ENCODE measurements at regions not wholly inside any gene's neighbourhood (a gene's known extent, or its start where the extent isn't known, plus 50 kb on each side); places are given as distances from the start of the nearest gene placed in this dataset.

- TF ChIP-seq CTCF (IDR thresholded peaks at IDR 0.05; ENCODE audit: insufficient read depth, missing control alignments): no peak
- no peak for DNase-seq (ENCODE audit: insufficient read length, low spot score)
- peak; percentile 6 for FAIRE-seq
These were observed 140.2 kb upstream of the FAM241A start for GRCh38 chr4:112005027-112005426.

- FAIRE-seq: no peak
- TF ChIP-seq CTCF (IDR thresholded peaks at IDR 0.05; ENCODE audit: insufficient read depth, missing control alignments): no peak
These were observed 137.9 kb upstream of the FAM241A start for GRCh38 chr4:112007391-112007790.

GRCh38 chr4:112015960-112016359 is 129.3 kb upstream of the FAM241A start:
- TF ChIP-seq CTCF (IDR thresholded peaks at IDR 0.05; ENCODE audit: insufficient read depth, missing control alignments): no peak
- FAIRE-seq (no peak), DNase-seq (ENCODE audit: insufficient read length, low spot score) (no peak)

More at GRCh38 chr4:112007391-112007790, 137.9 kb upstream of the FAM241A start:
- no peak for DNase-seq (ENCODE audit: insufficient read length, low spot score)

GRCh38 chr4:112023402-112023950 is 121.8 kb upstream of the FAM241A start:
- no peak for DNase-seq (ENCODE audit: insufficient read length, low spot score)
- TF ChIP-seq CTCF (IDR thresholded peaks at IDR 0.05; ENCODE audit: insufficient read depth, missing control alignments): no peak
- no peak for FAIRE-seq

GRCh38 chr4:112026058-112026457 is 119.2 kb upstream of the FAM241A start:
- no peak for TF ChIP-seq CTCF (IDR thresholded peaks at IDR 0.05; ENCODE audit: insufficient read depth, missing control alignments)
- FAIRE-seq (no peak), DNase-seq (ENCODE audit: insufficient read length, low spot score) (no peak)

- no peak for TF ChIP-seq CTCF (IDR thresholded peaks at IDR 0.05; ENCODE audit: insufficient read depth, missing control alignments)
- FAIRE-seq (no peak), DNase-seq (ENCODE audit: insufficient read length, low spot score) (no peak)
These were observed 115.5 kb upstream of the FAM241A start for GRCh38 chr4:112029771-112030171.

GRCh38 chr4:112031712-112032328 is 113.4 kb upstream of the FAM241A start:
- peak; percentile 63 for TF ChIP-seq CTCF (IDR thresholded peaks at IDR 0.05; ENCODE audit: insufficient read depth, missing control alignments)
- peak; percentile 94 for FAIRE-seq
- DNase-seq (ENCODE audit: insufficient read length, low spot score): no peak
